ENCODE measurements at regions not wholly inside any gene's neighbourhood (a gene's known extent, or its start where the extent isn't known, plus 50 kb on each side); places are given as distances from the start of the nearest gene placed in this dataset.

DNA sequence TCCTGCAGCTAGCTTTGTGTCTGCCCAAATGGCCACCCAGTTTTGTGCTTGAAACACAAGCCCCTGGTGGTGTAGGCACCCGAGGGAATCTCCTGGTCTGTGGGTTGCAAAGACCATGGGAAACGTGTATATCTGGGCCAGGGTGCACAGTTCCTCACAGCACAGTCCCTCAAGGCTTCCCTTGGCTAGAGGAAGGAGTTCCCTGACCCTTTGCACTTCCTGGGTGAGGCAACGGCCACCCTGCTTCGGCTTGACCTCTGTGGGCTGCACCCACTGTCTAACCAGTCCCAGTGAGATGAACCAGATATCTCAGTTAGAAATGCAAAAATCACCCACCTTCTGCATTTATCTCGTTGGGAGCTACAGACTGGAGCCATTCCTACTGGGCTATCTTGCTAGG, 865.0 kb upstream of the ACO1 start:
- TF ChIP-seq CTCF (conservative IDR thresholded peaks at IDR 0.05 in 1 of 2, IDR thresholded peaks at IDR 0.05 in 1 of 2; ENCODE audit: extremely low read depth in 1 of 2, insufficient read depth in 1 of 2, low read depth in 1 of 2, low read length in 2 of 2) = no peak
- no peak for TF ChIP-seq EZH2 (IDR thresholded peaks at IDR 0.05; ENCODE audit: borderline replicate concordance, low read length)

Data from mammary epithelial cell (primary cell).